Mammary epithelial cell (primary cell): ENCODE measurements at regions not wholly inside any gene's neighbourhood (a gene's known extent, or its start where the extent isn't known, plus 50 kb on each side); places are given as distances from the start of the nearest gene placed in this dataset.

Experiments used
- CTCF ChIP-seq, 2 donors: IDR thresholded peaks in 1 of 2; conservative IDR thresholded peaks in 1 of 2; 2 replicates each; pipeline ENCODE4 v1.5.1; 2011 to 2012; ENCODE audit warnings: inconsistent platforms in 2 of 2, low read length in 2 of 2, mild to moderate bottlenecking in 2 of 2, control low read depth in 1 of 2, low read depth in 1 of 2; ENCODE audit not compliant: insufficient read depth in 1 of 2; ENCODE audit errors: extremely low read depth in 1 of 2
- EZH2 ChIP-seq: IDR thresholded peaks from 2 replicates; pipeline ENCODE4 v1.6.1; 2012; ENCODE audit warnings: low read length, inconsistent platforms, borderline replicate concordance

DNA sequence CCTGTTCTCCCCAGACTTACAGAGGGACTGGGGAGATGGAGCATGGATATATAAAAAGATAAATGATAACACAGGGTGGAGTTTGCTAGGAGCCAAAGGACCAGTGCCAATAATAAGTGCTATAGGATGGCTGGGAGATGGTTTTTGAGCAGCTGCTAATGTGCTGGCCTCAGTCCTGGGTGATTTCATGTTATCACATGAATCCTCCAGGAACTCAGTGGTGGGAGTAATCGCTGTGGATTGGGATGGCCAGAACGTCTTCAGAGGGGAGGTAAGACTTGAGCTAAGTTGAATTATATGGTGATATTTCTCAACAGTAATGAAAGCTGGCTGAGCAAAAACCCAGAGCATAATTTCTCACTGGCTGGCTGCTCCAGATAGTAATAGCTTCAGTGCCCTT lies 441.4 kb downstream of the SLC4A3 start:
- TF ChIP-seq CTCF (conservative IDR thresholded peaks at IDR 0.05 in 1 of 2, IDR thresholded peaks at IDR 0.05 in 1 of 2; ENCODE audit: extremely low read depth in 1 of 2, insufficient read depth in 1 of 2, low read depth in 1 of 2, low read length in 2 of 2) (no peak), EZH2 (no peak)
